SJSA1 (cell line): ENCODE measurements at regions not wholly inside any gene's neighbourhood (a gene's known extent, or its start where the extent isn't known, plus 50 kb on each side); places are given as distances from the start of the nearest gene placed in this dataset.
"Not testable (repeated sequence)": the region's sequence is repeated elsewhere in the genome, so short reads cannot be mapped to it uniquely, and the experiment has no call there.

Source experiments
- DNase-seq, 2 experiments: peaks; one replicate each; pipeline ENCODE4 v3.0.0-alpha.2; 2015 to 2020; ENCODE audit warnings: low spot score in 2 of 2, low read depth in 1 of 2
- H3K27ac ChIP-seq: fragments of 250-450 bp; sonication (Bioruptor Pico); 2 replicates; pipeline ENCODE4 v1.5.1; 2020; ENCODE audit warnings: mild to moderate bottlenecking, moderate library complexity
- H3K27me3 ChIP-seq: fragments of 250-450 bp; sonication (Bioruptor Pico); replicated peaks from 2 replicates; pipeline ENCODE4 v1.5.1; 2020; ENCODE audit warnings: mild to moderate bottlenecking, moderate library complexity
- H3K36me3 ChIP-seq: fragments of 250-450 bp; sonication (Bioruptor Pico); 2 replicates; pipeline ENCODE4 v1.5.1; 2020; ENCODE audit warnings: mild to moderate bottlenecking
- H3K4me1 ChIP-seq: fragments of 250-450 bp; sonication (Bioruptor Pico); replicated peaks from 2 replicates; pipeline ENCODE4 v1.6.1; 2021; ENCODE audit warnings: mild to moderate bottlenecking
- H3K4me3 ChIP-seq: fragments of 250-450 bp; sonication (Bioruptor Pico); 2 replicates; pipeline ENCODE4 v1.5.1; 2020; ENCODE audit warnings: mild to moderate bottlenecking
- H3K9me3 ChIP-seq: fragments of 250-450 bp; sonication (Bioruptor Pico); replicated peaks from 2 replicates; pipeline ENCODE4 v1.5.1; 2020; ENCODE audit warnings: mild to moderate bottlenecking

GRCh38 chr3:124358156-124358555 is 366.2 kb upstream of the ROPN1 start:
- DNase-seq = no peak
- H3K27me3 ChIP-seq = no peaks in the 10 kb centered on the region

GRCh38 chr3:124360155-124360554 is 368.2 kb upstream of the ROPN1 start:
- no peak for DNase-seq
- Histone ChIP-seq H3K9me3 (no peaks in the 10 kb centered on the region), H3K36me3 (no peaks in the 10 kb centered on the region), H3K27me3 (no peaks in the 10 kb centered on the region), H3K27ac (no peak overlapping the region), H3K4me1 (peaks cover 5% of the 10 kb centered on the region), H3K4me3 (no peak overlapping the region)

More at GRCh38 chr3:124358156-124358555, 366.2 kb upstream of the ROPN1 start:
- Histone ChIP-seq H3K36me3 (no peaks in the 10 kb centered on the region), H3K4me1 (peaks cover 5% of the 10 kb centered on the region), H3K27ac (no peak overlapping the region), H3K9me3 (no peaks in the 10 kb centered on the region), H3K4me3 (no peak overlapping the region)

GRCh38 chr3:124360563-124360962 is 368.6 kb upstream of the ROPN1 start:
- DNase-seq = peak in 1 of 2 experiments; percentile 14
- Histone ChIP-seq H3K4me3 (no peak overlapping the region), H3K9me3 (no peaks in the 10 kb centered on the region), H3K27me3 (no peaks in the 10 kb centered on the region), H3K36me3 (no peaks in the 10 kb centered on the region), H3K27ac (no peak overlapping the region), H3K4me1 (peaks cover 5% of the 10 kb centered on the region)

- Histone ChIP-seq H3K36me3 (no peaks in the 10 kb centered on the region), H3K27me3 (no peaks in the 10 kb centered on the region), H3K9me3 (no peaks in the 10 kb centered on the region), H3K27ac (no peak overlapping the region), H3K4me3 (no peak overlapping the region), H3K4me1 (peaks cover 5% of the 10 kb centered on the region)
- DNase-seq = no peak
These were observed 368.7 kb upstream of the UMPS start for GRCh38 chr3:124361566-124361965.

GRCh38 chr3:124362455-124362854 is 367.8 kb upstream of the UMPS start:
- no peak for DNase-seq
- no peak overlapping the region for H3K4me3 ChIP-seq

GRCh38 chr3:124363476-124363875 is 366.8 kb upstream of the UMPS start:
- H3K27ac ChIP-seq = no peak overlapping the region
- H3K36me3 ChIP-seq = no peaks in the 10 kb centered on the region
- DNase-seq = no peak
- H3K4me1 ChIP-seq = peaks cover 5% of the 10 kb centered on the region
- H3K9me3 ChIP-seq = no peaks in the 10 kb centered on the region
- no peaks in the 10 kb centered on the region for H3K27me3 ChIP-seq
- H3K4me3 ChIP-seq = no peak overlapping the region

More at GRCh38 chr3:124362455-124362854, 367.8 kb upstream of the UMPS start:
- Histone ChIP-seq H3K27me3 (no peaks in the 10 kb centered on the region), H3K4me1 (peaks cover 5% of the 10 kb centered on the region), H3K27ac (no peak overlapping the region), H3K9me3 (no peaks in the 10 kb centered on the region), H3K36me3 (no peaks in the 10 kb centered on the region)

GRCh38 chr3:124364317-124365020 is 365.8 kb upstream of the UMPS start:
- Histone ChIP-seq H3K27me3 (no peaks in the 10 kb centered on the region), H3K4me1 (peaks cover 5% of the 10 kb centered on the region), H3K4me3 (no peak overlapping the region), H3K36me3 (no peaks in the 10 kb centered on the region), H3K27ac (no peak overlapping the region), H3K9me3 (no peaks in the 10 kb centered on the region)
- no peak for DNase-seq

GRCh38 chr3:124366655-124367054 is 363.6 kb upstream of the UMPS start:
- not testable (repeated sequence) for H3K27ac ChIP-seq, H3K9me3 ChIP-seq, H3K36me3 ChIP-seq, H3K4me3 ChIP-seq, DNase-seq, H3K27me3 ChIP-seq, H3K4me1 ChIP-seq

- no peaks in the 10 kb centered on the region for H3K27me3 ChIP-seq
- no peak overlapping the region for H3K4me3 ChIP-seq
- no peaks in the 10 kb centered on the region for H3K4me1 ChIP-seq
- DNase-seq = no peak
- no peak overlapping the region for H3K27ac ChIP-seq
- no peaks in the 10 kb centered on the region for H3K9me3 ChIP-seq
- no peaks in the 10 kb centered on the region for H3K36me3 ChIP-seq
These were observed 357.5 kb upstream of the UMPS start for GRCh38 chr3:124372775-124373174.

GRCh38 chr3:124373524-124373923 is 356.7 kb upstream of the UMPS start:
- no peak for DNase-seq

GRCh38 chr3:124374583-124374982 is 355.7 kb upstream of the UMPS start:
- Histone ChIP-seq H3K27me3 (no peaks in the 10 kb centered on the region), H3K4me1 (no peaks in the 10 kb centered on the region), H3K27ac (no peak overlapping the region), H3K9me3 (no peaks in the 10 kb centered on the region), H3K36me3 (no peaks in the 10 kb centered on the region), H3K4me3 (no peak overlapping the region)
- DNase-seq = no peak

More at GRCh38 chr3:124373524-124373923, 356.7 kb upstream of the UMPS start:
- H3K36me3 ChIP-seq = no peaks in the 10 kb centered on the region
- H3K4me1 ChIP-seq = no peaks in the 10 kb centered on the region
- no peaks in the 10 kb centered on the region for H3K27me3 ChIP-seq
- H3K27ac ChIP-seq = no peak overlapping the region
- no peaks in the 10 kb centered on the region for H3K9me3 ChIP-seq
- H3K4me3 ChIP-seq = no peak overlapping the region

GRCh38 chr3:124381575-124382333 is 348.5 kb upstream of the UMPS start:
- Histone ChIP-seq H3K9me3 (no peaks in the 10 kb centered on the region), H3K36me3 (no peaks in the 10 kb centered on the region), H3K4me1 (no peaks in the 10 kb centered on the region), H3K4me3 (no peak overlapping the region), H3K27me3 (no peaks in the 10 kb centered on the region), H3K27ac (no peak overlapping the region)
- no peak for DNase-seq

- Histone ChIP-seq H3K4me3 (no peak overlapping the region), H3K27me3 (no peaks in the 10 kb centered on the region), H3K4me1 (no peaks in the 10 kb centered on the region), H3K9me3 (no peaks in the 10 kb centered on the region), H3K36me3 (no peaks in the 10 kb centered on the region), H3K27ac (no peak overlapping the region)
- DNase-seq = no peak
These were observed 347.2 kb upstream of the UMPS start for GRCh38 chr3:124383051-124383450.

GRCh38 chr3:124383846-124384466 is 346.3 kb upstream of the UMPS start:
- no peak for DNase-seq
- H3K4me3 ChIP-seq = no peak overlapping the region
- H3K27me3 ChIP-seq = no peaks in the 10 kb centered on the region
- H3K4me1 ChIP-seq = no peaks in the 10 kb centered on the region
- H3K36me3 ChIP-seq = 0 out of 2 replicates have a peak, but pooled peaks cover 2% of the 10 kb centered on the region
- no peak overlapping the region for H3K27ac ChIP-seq
- H3K9me3 ChIP-seq = no peaks in the 10 kb centered on the region
